ENCODE measurements at regions not wholly inside any gene's neighbourhood (a gene's known extent, or its start where the extent isn't known, plus 50 kb on each side); places are given as distances from the start of the nearest gene placed in this dataset.

DNA sequence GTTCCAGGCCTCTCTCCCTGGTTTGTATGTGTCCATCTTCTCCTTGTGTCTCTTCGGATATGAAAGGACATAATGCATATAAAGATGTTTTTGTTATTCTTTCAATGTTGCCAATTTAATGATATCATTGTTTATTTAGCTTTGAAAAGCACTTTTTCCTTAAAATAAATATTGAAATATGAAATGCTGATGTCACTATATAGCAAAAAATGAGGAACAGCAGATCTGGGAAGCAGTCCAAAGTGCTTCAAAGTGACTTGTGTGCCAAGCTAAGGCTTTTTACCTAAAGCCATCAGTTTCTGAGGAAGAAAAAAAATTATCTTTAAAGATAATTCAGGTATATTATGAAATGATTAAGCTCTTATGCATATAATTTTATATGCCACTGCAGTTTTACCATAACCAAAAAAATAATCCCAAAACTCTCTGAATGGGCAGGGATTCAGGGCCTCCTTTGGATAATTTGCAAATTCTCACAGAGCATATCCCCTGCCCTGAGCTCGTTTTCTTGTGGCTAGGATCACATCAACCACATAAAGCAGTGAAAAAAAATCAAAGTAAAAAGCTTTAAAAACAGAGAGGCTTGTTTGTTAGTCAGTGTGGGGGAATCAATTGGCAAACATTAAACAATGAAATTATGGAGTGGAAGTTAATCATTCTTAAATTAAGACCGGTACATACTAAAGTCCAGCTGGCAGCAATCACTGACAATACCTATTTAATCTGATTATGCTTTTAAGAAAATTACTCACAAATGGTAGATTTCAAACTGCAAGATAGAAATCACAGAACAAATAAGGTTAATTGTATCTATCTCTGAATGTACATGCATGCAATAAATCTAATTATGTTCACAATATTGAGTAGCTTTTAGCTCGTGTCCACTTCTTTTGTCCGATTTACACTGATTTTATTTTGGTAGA lies 1027.9 kb upstream of the ADGRB3 start:
- TF ChIP-seq, protein P1, sequence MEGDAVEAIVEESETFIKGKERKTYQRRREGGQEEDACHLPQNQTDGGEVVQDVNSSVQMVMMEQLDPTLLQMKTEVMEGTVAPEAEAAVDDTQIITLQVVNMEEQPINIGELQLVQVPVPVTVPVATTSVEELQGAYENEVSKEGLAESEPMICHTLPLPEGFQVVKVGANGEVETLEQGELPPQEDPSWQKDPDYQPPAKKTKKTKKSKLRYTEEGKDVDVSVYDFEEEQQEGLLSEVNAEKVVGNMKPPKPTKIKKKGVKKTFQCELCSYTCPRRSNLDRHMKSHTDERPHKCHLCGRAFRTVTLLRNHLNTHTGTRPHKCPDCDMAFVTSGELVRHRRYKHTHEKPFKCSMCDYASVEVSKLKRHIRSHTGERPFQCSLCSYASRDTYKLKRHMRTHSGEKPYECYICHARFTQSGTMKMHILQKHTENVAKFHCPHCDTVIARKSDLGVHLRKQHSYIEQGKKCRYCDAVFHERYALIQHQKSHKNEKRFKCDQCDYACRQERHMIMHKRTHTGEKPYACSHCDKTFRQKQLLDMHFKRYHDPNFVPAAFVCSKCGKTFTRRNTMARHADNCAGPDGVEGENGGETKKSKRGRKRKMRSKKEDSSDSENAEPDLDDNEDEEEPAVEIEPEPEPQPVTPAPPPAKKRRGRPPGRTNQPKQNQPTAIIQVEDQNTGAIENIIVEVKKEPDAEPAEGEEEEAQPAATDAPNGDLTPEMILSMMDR (IDR thresholded peaks at IDR 0.05; ENCODE audit: poor library complexity), result no peak
- no peak for TF ChIP-seq EZH2phosphoT487 (IDR thresholded peaks at IDR 0.05; ENCODE audit: low read depth, severe bottlenecking, unreplicated experiment)

All from hepatocyte (in vitro differentiated cells).